HUDEP-2 (cell line): ENCODE measurements at regions not wholly inside any gene's neighbourhood (a gene's known extent, or its start where the extent isn't known, plus 50 kb on each side); places are given as distances from the start of the nearest gene placed in this dataset.

ENCODE experiments used
- DNase-seq, 76 experiments: peaks; one replicate each; lab custom pipeline; 2025; ENCODE audit not compliant: unreplicated experiment in 76 of 76; lab: John Stamatoyannopoulos, UW

DNA sequence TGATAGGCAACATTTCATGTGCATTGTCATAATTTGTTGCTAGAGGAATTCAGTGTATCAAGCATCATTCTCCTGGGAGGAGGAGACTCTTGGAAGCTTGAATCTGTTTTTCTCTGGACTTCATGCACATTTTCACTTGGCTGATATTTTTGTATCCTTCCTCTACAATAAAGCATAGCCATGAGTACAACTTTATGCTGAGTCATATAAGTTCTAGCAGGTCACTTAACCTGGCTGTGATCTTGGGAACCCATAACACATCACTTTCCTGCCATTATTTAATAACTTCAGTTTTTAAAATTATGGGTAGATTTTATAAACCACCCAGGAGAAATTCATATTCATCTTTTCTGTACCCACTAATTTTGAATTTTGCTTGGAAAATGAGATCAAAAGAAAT lies 203.0 kb upstream of the CD96 start:
- DNase-seq: no peak

DNA sequence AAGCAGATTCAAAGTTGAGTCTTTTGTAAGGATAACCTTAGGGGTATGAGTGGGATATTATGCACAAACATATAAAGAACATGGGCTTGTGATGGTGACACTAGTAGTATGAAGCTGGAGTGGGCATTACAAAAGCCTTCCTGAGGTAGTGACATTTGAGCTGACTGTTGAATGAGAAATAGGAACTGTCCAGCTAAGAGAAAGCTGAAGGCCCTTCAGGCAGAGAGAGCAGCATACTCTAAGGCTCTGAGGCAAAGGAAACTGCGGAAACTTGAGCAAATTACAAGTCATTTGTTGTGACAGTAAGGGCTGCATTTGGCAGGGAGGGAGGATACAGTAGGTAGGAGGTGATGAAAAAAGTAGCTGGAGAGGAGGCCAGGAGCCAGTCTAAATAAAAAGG lies 190.7 kb upstream of the CD96 start:
- no peak for DNase-seq

DNA sequence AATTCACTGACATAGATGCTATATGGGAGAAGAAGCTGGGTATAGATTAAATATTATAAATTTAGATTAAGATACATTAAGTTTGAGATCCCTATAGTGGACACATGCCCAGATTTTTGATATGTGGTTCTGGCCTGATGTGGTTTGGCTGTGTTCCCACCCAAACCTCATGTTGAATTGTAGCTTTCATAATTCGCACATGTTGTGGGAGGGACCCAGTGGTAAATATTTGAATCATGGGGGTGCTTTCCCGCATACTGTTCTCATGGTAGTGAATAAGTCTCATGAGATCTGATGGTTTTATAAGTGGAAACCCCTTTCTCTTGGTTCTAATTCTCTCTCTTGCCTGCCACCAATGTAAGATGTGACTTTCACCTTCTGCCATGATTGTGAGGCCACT lies 189.4 kb upstream of the CD96 start:
- no peak for DNase-seq

DNA sequence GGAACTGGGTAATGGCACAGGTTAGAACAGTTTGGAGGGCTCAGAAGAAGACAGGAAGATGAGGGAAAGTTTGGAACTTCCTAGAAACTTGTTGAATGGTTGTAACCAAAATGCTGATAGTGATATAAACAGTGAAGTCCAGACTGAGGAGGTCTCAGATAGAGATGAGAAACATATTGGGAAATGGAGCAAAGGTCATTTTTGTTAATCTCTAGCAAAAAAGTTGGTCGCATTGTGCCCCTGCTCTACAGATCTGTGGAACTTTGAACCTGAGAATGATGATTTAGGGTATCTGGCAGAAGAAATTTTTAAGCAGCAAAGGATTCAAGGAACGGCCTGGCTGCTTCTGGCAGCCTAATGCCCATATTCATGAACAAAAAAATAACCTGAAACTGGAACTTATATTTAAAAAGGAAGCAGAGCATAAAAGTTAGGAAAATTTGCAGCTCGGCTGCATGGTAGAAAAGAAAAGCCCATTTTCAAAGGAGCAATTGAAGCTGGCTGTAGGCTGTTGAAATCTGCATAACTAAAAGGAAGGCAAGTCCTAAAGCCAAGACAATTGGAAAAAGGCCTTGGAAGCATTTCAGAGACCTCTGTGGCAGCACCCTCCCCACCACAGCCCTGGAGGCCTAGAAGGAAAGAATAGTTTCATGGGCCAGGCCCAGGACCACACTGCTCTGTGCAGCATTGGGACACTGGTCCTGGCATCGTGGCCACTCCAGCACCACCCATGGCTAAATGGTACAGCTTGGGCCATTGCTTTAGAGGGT lies 182.6 kb upstream of the CD96 start:
- no peak for DNase-seq

DNA sequence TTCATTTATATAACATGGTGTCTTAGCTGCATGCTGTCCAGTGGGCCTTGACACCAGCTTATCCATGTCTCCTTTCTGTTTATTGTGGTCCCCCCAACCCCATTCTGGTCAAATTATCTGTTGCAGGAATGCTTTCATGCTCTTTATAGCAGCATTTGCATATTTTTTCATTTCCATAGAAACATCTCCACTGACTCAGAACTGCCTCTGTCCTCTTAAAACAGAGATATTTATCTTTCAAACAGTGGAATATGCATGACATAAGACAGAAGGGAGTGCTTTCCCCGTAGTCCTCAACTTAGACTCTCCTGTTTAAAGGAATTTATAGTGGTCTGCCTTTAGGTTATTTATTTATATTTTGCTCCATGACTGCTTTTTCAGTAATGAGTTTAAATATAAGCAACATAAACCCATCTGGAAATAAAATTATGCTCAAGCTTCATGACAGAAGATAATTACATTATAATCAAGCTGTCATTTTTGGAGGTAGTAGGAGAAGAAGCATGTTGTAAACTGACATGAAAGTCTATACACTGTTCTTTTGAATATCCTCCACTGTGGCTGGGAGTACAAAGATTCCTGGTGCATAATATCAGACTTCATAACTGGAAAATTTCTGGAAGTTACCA lies 179.5 kb upstream of the CD96 start:
- no peak for DNase-seq

DNA sequence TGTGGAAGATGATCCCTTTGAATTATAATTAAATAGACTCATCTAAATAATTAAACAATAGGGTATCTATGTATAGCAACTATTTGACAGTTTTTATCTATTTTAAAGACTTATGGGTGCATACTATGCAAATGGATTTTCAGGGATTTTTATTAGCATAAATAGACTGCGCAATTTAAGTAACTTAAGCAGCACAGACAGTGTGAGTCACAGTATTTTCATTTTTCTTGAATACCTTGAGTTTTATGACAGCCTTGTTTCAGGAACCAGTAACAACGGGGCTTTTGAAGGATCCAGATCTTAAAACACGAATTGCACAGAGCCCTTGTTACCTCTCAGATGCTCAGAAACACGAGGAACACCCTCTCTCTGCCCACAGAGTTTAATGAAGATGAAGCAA lies 175.5 kb upstream of the CD96 start:
- DNase-seq: no peak

DNA sequence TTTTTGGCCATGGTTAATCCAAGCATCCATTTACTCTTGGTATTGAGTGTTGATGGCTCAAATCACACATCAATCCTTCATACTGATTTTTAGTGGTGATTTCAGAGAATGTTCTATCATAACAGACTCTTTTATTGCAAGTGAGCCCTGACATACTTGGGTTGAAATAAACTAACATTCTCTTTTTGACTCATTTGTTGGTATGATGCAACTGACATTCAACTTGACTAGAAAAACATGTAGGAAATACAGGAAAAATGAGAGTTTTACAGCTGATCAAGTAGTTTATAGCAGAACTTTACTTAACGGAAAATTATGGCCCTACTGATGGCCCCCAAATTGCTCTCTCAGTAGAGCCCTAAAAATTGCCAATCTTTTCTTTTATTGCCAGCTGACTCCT lies 173.9 kb upstream of the CD96 start:
- no peak for DNase-seq

DNA sequence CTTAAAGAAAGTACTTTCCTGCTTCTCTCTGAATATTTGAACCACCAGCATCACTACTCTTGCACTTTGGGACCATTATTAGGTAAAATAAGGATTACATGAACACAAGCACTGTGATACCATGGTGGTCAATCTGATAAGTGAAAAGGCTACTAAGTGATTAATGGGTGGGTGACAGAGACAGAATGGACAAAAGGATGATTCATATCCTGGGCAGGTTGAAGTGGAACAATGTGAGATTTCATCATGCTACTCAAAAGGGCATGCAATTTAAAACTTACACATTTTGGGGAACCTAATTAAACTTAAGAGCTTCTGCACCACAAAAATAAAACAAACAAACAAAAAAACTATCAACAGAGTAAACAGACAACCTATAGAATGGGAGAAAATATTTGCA lies 172.0 kb upstream of the CD96 start:
- DNase-seq: no peak

DNA sequence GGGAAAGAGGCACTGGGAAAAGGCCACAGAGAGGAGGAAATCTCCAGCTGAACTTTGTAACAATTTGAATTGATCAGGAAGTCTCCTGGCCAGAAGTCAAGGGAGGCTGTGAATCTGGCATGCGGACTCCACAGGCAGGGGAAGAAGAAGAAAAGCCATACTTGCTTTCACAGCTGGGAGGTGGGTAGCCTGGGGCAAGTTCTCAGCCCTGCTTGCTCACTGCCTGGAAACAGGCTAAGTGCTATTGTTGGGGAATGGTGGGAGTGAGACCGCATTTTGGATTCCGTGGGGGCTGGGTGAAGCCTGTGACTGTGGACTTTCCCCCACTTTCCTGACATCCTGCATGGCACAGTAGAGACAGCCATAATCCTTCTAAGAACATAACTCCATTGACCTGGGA lies 168.8 kb upstream of the CD96 start:
- no peak for DNase-seq

DNA sequence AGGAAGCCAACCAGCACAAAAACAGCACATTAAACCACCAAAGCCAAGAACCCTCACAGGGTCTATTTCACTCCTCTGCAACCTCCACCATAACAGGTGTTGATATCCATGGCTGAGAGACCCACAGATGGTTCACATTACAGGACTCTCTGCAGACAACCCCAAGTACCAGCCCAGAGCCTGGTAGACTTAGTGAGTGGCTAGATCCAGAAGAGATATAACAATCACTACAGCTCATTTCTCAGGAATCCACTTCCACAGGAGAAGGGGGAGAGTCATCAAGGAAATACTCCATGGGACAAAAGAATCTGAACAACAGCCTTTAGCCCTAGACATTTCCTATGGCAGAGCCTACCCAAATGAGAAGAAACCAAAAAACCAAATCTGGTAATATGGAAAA lies 168.1 kb upstream of the CD96 start:
- DNase-seq: no peak

DNA sequence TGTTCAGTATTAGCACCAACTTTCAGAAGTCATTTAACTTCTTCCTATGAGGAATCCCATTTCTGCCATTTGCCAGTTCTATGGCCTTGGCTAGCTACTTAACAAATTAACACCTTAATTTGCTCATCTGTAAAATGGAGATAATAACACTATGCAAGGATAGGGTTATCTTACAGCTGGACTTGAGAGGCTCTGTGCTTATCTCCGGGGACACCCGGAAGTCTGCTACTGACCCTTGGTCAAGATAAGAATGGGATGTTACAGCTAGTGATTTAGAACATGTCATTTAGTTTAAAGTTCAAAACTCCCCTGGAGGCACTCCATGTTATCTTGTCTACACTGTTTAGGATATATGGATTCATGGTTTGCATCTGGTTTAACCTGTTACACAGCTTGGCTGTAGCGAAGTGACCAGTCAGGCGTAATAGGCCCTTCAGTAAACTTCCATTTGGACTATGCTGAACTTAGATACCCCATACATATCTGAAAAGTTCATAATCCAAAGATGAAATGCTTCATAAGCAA lies 156.0 kb upstream of the CD96 start:
- DNase-seq: peak in 2 of 76 experiments; percentile 0 to 28

DNA sequence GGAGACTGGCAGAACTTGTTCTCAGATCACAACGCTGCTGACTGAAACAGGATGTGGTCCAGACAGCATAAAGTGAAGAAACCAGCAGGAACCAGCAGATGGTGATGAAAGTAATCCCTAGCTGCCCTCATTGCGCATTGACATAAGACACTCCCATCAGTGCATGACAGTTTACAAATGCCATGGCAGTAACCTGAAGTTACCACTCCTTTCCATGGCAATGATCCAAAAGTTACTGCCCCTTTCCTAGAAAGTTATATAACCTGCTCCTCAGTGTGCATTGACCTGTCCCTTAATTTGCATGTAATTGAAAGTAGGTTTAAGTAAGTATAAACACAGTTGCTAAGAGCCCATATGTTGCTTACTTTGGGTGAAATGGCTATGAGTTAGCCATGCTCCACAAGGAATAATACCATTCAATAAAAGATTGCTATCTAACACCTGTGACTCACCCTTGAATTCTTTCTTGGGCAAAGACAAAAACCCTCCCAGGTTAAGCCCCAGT lies 149.1 kb upstream of the CD96 start:
- DNase-seq: no peak

DNA sequence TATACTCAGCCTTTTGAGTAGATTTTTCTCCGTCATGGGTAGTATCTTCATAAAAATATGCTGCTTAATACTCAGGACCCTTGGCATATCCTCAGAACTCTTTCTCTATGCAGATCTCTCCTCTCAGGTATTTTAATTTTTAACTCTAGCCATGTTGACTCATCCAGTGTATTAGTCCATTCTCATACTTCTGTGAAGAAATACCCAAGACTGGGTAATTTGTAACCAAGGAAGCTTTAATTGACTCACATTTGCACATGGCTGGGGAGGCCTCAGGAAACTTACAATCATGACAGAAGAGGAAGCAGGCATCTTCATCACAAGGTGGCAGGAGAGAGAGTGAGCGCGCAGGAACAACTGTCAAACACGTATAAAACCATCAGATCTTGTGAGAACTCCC lies 129.3 kb upstream of the CD96 start:
- DNase-seq: no peak

DNA sequence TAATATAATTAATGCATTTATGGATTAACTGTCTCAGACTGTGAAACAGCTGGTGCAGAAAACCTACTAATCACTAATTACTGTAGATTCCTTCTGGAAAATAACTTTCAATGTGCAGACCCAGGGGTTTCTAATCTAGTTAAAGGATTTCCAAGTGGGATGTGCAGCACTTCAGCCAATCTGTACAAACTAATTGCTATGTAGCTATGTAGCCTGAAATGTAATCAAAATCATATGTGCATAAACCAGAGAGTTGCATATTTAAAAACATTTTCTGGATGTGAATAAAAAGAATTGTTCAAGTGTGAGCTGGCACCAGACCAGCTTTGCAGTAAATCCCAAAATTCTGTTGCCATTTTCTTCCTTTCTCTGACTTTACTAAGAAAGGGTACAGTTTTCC lies 127.5 kb upstream of the CD96 start:
- no peak for DNase-seq

DNA sequence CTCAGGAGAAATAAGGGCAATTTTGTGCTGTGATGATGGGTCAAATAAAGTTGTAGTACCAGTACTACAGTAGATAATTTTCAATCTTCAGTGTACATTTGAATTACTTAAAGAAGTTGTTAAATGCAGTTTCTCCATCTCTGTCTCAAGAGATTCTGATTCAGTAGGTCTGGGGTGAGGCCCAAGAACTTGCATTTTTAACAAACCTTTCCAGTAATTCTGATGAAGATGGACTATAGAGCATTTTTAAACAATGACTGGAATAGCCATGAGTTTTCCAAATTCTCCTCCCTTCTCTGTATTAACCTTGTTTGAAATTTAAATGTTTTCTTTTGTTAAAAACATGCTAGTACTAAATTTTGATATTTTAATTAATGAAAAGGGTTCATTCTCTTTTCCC lies 127.0 kb upstream of the CD96 start:
- no peak for DNase-seq

DNA sequence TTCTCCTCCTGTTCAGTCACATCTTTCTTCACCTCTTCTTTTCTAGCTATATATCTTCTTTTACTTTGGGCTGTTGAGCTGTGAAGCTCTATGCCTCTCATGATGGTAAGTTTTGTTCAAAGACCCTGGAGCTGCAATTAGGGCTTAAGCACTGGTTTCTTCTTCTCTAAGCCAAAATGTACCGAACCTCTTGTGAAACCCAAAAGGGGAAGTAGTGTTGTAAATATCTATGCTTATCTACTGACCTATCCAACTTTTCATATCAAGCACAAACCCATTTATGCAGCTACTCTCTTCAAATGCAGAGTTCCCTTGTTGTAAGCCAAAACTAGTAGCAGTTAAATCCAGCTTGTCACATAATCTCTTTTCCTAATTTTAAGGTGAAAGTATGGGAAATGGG lies 123.6 kb upstream of the CD96 start:
- DNase-seq: no peak

DNA sequence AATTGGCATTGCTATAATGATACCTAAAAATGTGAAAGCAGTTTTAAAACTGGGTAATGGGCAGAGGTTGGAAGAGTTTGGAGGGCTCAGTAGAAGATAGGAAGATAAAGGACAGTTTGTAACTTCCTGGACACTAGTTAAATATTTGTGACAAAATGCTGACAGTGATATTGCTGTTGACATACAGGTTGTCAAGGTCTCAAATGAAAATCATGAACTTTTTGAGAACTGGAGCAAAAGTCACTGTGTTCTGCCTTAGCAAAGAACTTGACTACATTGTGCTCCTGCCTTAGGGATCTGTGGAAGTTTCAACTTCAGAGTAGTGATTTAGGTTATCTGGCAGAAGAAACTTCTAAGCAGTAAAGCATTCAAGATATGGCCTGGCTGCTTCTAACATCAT lies 113.7 kb upstream of the CD96 start:
- DNase-seq: no peak

DNA sequence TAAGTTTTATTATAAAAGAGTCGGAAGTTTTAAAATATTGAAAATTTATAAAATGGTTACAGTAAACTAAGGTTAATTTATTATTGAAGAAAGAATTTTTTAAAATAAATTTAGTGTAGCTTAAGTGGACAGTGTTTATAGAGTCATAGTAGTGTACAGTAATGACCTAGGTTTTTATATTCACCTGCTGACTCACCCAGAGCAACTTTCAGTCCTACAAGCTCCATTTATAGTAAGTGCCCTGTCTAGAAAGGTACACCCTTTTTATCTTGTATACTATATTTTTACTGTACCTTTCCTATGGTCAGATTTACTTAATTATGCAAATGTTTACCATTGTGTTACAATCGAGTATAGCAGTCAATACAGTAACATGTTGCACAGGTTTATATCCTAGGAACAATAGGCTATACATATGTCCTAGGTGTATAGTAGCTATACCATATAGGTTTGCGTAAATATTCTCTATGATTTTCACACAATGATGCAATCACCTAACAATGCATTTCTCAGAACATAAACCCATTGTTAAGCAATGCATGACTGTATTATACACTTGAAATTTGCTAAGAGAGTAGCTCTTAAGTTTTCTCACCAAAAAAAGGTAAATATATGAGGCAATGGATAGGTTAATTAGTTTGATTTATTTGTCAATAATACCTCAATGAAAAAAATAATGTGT lies 106.9 kb upstream of the CD96 start:
- no peak for DNase-seq

DNA sequence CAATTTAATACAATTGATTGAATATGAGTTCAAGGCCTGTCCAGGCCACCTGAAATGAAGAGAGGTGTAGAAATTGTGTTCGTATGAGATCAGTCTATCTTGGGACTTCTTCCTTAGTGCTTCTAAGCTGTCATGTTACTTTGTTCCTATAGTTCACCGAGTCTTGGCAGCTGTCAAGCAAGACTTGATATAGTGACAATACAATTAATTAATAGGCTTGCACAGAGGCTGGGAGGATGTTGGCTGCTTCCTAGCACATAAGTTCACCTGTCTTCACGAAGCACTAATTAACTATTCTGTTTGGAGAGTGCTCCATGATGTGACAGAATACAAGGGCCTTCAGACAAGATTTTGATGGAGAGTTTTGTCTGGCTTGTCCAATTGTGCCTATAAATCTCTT lies 103.7 kb upstream of the CD96 start:
- DNase-seq: no peak

DNA sequence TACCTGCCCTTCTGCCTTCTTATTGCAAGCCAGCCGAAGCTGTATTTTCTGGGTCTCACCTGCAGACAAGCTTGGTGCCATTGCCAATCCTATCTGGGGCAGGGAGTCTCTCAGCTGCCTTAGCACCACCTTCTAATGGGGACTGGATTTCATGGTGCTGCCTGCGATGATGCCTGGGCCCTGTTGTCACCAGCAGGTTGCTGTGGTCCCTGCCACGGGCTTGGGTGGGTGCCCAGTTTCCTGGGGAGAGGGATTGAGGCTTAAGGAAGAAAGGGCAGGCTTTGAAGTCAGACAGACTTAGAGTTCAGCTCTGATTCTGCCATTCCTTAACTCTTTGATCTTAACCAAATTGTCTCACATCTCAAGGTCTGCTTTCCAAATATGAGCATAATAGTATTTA lies 87.4 kb upstream of the CD96 start:
- DNase-seq: no peak

DNA sequence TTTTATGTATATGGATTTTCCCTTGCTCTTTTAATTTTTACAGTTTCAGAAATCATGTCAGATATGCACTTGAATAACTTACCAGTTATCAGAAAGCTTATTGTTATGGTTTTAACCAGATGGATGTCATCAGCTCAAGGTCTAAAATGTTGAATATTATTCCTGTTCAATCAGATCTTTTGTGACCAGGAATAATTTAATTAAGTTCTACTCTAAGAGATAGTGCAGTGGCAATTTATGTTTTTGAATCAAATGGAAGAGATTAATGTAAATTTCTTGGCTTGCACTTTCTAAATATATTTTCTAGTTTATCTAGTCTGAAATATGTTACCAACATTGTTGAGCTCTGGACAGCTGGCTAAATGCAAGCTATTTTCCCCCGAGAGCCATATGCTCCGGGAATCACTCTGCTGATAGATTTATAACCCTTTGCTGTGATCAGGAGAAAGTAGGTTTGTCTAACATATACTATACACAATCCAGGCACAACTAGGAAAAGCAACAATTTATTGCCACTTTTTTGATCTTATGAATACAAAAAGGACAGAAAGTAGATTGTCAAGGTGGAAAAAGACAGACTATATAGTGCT lies 76.8 kb upstream of the CD96 start:
- no peak for DNase-seq
